DMS79 (cell line): ENCODE measurements at regions not wholly inside any gene's neighbourhood (a gene's known extent, or its start where the extent isn't known, plus 50 kb on each side); places are given as distances from the start of the nearest gene placed in this dataset.
"Not testable (repeated sequence)": the region's sequence is repeated elsewhere in the genome, so short reads cannot be mapped to it uniquely, and the experiment has no call there.

Source experiments
- DNase-seq: peaks from one replicate; lab custom pipeline; 2025; lab: John Stamatoyannopoulos, UW

GRCh38 chr17:70286391-70286790, 117.1 kb downstream of the KCNJ2 start:
- no peak for DNase-seq

- DNase-seq = no peak
These were observed 119.4 kb downstream of the KCNJ2 start for GRCh38 chr17:70288540-70289290.

GRCh38 chr17:70290770-70291169, 121.4 kb downstream of the KCNJ2 start:
- no peak for DNase-seq

GRCh38 chr17:70292366-70292765, 123.0 kb downstream of the KCNJ2 start:
- DNase-seq = no peak

GRCh38 chr17:70293564-70294310, 124.4 kb downstream of the KCNJ2 start:
- not testable (repeated sequence) for DNase-seq

- no peak for DNase-seq
These were observed 126.0 kb downstream of the KCNJ2 start for GRCh38 chr17:70295329-70295728.

- DNase-seq = no peak
These were observed 126.4 kb downstream of the KCNJ2 start for GRCh38 chr17:70295731-70296130.

- DNase-seq = no peak
These were observed 127.1 kb downstream of the KCNJ2 start for GRCh38 chr17:70296456-70296855.

GRCh38 chr17:70297397-70297796, 128.1 kb downstream of the KCNJ2 start:
- DNase-seq = no peak

GRCh38 chr17:70298929-70299531, 129.7 kb downstream of the KCNJ2 start:
- DNase-seq = no peak

GRCh38 chr17:70307430-70308225, 138.3 kb downstream of the KCNJ2 start:
- DNase-seq = no peak

- DNase-seq = no peak
These were observed 139.3 kb downstream of the KCNJ2 start for GRCh38 chr17:70308618-70309017.

- DNase-seq = no peak
These were observed 140.9 kb downstream of the KCNJ2 start for GRCh38 chr17:70310221-70310672.

- no peak for DNase-seq
These were observed 143.9 kb downstream of the KCNJ2 start for GRCh38 chr17:70313086-70313852.

GRCh38 chr17:70314096-70314495, 144.8 kb downstream of the KCNJ2 start:
- no peak for DNase-seq

GRCh38 chr17:70314506-70314905, 145.2 kb downstream of the KCNJ2 start:
- DNase-seq = no peak

- no peak for DNase-seq
These were observed 148.1 kb downstream of the KCNJ2 start for GRCh38 chr17:70317421-70317820.

GRCh38 chr17:70318051-70318450, 148.7 kb downstream of the KCNJ2 start:
- DNase-seq = no peak

GRCh38 chr17:70319516-70319915, 150.2 kb downstream of the KCNJ2 start:
- DNase-seq = no peak

- DNase-seq = no peak
These were observed 151.5 kb downstream of the KCNJ2 start for GRCh38 chr17:70320673-70321345.

- no peak for DNase-seq
These were observed 152.0 kb downstream of the KCNJ2 start for GRCh38 chr17:70321352-70321751.
